GM12872 (cell line): ENCODE measurements at regions not wholly inside any gene's neighbourhood (a gene's known extent, or its start where the extent isn't known, plus 50 kb on each side); places are given as distances from the start of the nearest gene placed in this dataset.

Experiments used
- TF ChIP-seq, protein P1 (sequence below): IDR thresholded peaks from 3 replicates; pipeline ENCODE4 v1.5.1; 2011; ENCODE audit warnings: low read depth, mild to moderate bottlenecking, low read length, moderate library complexity; ENCODE audit not compliant: insufficient read depth

DNA sequence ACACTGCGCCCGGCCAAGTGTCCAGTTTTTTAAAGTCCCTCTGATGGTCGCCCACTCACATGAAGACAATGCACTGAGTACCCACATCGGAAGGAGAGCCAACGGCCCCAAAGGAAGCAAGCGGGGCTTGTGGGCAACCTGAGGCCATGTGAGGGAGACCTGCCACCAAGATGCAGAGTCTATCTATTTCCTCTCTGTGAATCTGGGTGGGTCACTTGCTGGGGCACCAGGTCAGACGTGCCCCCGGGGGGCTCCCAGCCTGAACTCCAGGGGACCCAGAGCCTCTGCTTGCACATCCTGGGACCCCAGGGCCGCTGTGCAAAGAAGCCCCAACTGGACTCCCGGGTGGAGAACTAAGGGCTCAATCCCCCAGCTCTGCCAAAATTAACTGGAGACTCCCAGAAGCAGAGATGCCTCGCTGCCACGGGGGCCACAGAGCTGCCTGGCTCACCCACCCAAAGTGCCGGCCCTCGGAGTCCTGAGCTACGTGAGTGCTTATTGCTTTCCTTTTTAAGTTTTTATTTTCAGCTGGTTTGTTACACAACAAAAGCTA, 106.4 kb downstream of the BRD1 start:
- TF ChIP-seq, protein P1, sequence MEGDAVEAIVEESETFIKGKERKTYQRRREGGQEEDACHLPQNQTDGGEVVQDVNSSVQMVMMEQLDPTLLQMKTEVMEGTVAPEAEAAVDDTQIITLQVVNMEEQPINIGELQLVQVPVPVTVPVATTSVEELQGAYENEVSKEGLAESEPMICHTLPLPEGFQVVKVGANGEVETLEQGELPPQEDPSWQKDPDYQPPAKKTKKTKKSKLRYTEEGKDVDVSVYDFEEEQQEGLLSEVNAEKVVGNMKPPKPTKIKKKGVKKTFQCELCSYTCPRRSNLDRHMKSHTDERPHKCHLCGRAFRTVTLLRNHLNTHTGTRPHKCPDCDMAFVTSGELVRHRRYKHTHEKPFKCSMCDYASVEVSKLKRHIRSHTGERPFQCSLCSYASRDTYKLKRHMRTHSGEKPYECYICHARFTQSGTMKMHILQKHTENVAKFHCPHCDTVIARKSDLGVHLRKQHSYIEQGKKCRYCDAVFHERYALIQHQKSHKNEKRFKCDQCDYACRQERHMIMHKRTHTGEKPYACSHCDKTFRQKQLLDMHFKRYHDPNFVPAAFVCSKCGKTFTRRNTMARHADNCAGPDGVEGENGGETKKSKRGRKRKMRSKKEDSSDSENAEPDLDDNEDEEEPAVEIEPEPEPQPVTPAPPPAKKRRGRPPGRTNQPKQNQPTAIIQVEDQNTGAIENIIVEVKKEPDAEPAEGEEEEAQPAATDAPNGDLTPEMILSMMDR: no peak

DNA sequence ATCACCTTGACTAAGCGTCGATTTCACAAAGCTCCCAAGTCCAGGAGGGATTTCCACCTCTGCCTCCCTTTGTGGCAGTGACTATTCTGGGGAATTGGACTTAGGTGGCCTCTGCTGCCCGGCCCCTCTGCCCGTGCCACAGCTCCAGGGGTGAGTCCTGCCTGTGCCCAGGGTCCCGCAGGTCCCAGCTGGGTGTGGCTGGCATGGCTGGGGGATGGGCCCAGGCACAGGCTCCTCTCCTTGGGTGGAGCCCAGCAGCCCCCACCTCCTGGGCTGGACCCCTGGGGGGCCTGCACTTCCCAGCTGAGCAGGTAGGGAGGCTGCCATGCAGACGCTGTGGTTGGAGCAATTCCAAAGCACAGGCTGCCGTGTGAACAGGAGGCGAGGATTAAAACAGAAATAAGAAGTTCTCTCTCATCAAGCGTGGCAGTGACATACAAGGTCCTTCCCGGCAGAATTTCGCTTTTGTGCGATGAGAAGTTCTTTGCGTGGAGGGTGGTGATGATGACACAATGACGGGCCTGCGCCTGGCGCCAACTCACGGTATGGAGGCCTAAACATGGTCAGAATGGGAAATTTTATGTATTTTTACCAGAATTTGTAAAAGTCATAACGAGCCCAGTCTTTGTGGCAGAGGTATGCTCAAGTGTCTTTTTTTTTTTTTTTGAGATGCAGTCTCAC, 107.3 kb downstream of the BRD1 start:
- TF ChIP-seq, protein P1: no peak

DNA sequence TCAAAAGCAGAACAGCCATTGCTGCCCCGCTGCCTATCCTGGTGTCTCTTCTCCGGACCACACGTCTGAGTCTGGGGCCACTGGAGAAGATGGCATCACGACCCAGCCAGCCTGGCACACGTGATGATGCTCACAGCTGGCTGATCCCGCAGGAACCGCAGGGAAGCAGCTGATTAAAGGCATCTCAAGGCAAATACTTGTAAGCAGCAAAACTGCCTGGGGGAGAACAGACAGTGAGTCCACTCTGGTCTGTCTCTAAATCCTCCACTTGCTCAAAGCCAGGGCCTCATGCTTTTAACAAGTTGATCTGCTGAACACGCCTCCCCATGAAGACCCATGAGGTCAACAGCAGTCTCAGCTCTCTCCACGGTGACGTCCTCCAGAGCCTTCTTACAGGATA, 108.6 kb downstream of the BRD1 start:
- TF ChIP-seq, protein P1: no peak

DNA sequence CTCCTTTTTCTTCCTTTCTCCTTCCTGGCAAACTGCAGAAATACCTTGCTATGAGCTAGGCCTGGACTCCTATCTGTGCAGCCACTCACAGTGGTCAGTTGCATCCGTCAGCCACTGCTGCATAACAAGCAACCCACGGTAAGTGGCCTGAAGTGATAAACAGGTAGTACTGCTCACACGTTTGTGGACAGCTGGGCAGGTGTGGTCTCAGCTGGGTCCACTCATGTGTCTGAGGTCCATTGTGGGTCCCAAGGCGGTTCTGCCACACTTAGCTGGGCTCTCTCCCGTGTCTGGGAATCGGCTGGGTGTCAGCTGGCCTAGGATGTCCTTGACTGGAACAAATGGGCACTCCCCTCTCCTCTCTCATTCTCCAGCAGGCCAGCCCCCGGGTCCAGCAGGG, 109.3 kb downstream of the BRD1 start:
- TF ChIP-seq, protein P1: no peak

DNA sequence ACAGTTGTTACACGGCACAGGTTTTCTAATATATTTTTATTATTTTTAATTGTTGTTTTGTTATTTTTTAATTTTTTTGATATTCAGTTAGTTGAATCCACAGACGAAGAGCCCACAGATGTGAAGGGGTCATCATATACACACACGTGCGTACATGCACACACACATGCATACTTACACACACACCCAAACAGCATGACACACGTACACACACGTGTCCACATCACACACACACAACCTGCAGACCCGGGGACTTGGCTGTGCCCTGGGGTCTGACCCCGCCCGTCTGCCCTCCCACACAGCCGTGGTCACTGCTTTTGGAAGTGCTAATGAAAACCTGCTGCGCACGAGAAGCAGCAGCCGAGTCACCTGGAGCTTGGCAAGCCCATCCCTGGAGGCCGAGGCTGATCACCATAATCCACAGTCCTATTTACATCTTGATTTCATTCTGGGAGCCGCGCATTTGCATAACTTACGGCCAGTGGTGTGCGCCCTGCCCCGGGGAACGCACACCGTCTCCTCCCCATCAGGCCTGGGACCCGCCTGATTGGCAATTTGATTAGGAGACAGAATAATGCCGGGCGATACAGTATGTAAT, 110.3 kb downstream of the BRD1 start:
- TF ChIP-seq, protein P1: no peak

DNA sequence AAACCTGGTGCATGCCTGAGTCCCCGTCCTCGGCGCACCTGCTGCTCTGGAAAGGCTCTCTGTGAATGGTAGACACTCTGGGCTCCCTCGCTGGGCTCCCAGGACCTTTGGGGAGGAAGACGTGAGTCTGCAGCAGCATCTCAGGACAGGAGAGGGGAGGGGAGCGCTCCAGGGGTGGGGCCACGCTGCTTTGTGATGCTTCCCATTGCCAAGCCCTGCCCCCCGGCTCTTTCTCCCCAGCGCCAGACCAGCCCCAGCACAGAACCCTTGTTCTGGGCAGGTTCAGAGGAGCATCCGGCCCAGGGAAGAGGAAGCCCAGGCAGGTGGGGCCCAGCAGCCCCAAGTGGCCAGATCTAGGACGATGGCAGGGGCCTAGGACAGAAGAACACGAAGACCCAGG, 111.2 kb downstream of the BRD1 start:
- TF ChIP-seq, protein P1: no peak

DNA sequence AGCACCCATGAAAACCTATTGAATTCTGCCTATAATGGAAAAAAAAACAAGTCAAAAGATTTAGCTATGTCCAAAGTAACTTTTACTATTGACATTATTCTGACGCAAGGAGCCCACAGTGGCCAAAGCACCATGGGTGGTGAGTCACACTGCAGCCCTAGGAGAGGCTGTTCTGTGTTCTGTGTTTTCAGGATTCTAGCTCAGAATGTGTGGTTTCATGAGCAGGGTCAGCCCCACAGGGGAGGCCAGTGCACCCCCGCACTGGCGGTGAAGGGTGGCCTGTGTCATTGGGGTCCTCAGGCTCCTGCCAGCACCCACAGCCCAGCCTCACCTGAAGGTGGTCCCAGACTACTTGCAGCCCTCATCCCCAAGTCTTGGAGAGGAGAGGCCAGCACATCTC, 112.2 kb downstream of the BRD1 start:
- TF ChIP-seq, protein P1: no peak
